ENCODE measurements at regions not wholly inside any gene's neighbourhood (a gene's known extent, or its start where the extent isn't known, plus 50 kb on each side); places are given as distances from the start of the nearest gene placed in this dataset.
A peak's percentile ranks its signal among the peaks of the same experiment; 100 is the strongest.

GRCh38 chrX:42106556-42106955, 183.2 kb upstream of the CASK start:
- TF ChIP-seq, protein P1, sequence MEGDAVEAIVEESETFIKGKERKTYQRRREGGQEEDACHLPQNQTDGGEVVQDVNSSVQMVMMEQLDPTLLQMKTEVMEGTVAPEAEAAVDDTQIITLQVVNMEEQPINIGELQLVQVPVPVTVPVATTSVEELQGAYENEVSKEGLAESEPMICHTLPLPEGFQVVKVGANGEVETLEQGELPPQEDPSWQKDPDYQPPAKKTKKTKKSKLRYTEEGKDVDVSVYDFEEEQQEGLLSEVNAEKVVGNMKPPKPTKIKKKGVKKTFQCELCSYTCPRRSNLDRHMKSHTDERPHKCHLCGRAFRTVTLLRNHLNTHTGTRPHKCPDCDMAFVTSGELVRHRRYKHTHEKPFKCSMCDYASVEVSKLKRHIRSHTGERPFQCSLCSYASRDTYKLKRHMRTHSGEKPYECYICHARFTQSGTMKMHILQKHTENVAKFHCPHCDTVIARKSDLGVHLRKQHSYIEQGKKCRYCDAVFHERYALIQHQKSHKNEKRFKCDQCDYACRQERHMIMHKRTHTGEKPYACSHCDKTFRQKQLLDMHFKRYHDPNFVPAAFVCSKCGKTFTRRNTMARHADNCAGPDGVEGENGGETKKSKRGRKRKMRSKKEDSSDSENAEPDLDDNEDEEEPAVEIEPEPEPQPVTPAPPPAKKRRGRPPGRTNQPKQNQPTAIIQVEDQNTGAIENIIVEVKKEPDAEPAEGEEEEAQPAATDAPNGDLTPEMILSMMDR (IDR thresholded peaks at IDR 0.05; ENCODE audit: control insufficient read depth, insufficient read depth, low read depth, low read length, missing control alignments): no peak
- no peak overlapping the region for H3K4me3 ChIP-seq (ENCODE audit: control insufficient read depth, low read depth, low read length)

DNA sequence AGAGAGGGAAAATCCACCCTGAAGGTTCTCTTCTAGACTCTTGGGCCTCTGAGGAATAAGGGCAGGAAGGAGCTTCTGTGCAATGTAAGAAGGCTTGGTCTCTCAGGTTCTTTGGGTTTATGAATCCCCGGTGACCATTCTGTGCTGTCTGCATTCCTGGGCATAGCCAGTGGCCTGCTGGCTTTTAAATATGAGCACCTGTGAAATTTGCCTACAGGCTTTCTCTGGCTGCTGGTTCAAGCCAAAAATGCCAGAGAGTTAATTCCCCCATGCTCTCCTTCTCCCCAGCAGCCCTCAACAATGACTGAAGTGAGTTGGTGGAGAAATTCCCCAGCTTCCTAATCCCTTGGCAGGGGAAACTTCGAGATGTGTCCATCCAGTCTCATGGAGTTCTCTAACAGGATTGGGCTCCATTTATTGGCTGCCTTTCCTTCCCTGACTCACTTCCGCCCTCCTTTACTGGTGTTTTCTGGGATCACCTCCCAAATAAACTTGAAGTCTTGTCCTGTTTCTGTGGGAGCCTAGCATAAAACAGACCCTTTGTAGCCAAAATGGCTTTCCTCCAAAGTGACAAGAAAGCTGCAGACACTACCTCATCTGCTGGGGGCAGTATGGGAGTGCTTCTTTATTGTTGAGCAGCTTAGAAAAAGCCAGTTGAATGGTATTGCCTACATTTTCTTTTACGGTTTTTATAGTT, 179.4 kb upstream of the CASK start:
- DNase-seq (ENCODE audit: low read depth): no peak
- TF ChIP-seq, protein P1 (IDR thresholded peaks at IDR 0.05; ENCODE audit: control insufficient read depth, insufficient read depth, low read depth, low read length, missing control alignments): no peak
- no peak overlapping the region for H3K4me3 ChIP-seq (ENCODE audit: control insufficient read depth, low read depth, low read length)

More at GRCh38 chrX:42106556-42106955, 183.2 kb upstream of the CASK start:
- no peak for DNase-seq (ENCODE audit: low read depth)

GRCh38 chrX:42098900-42099299, 175.5 kb upstream of the CASK start:
- H3K4me3 ChIP-seq (ENCODE audit: control insufficient read depth, low read depth, low read length): no peak overlapping the region
- no peak for DNase-seq (ENCODE audit: low read depth)
- TF ChIP-seq, protein P1 (IDR thresholded peaks at IDR 0.05; ENCODE audit: control insufficient read depth, insufficient read depth, low read depth, low read length, missing control alignments): no peak

GRCh38 chrX:42097486-42097885, 174.1 kb upstream of the CASK start:
- TF ChIP-seq, protein P1 (IDR thresholded peaks at IDR 0.05; ENCODE audit: control insufficient read depth, insufficient read depth, low read depth, low read length, missing control alignments): no peak
- no peak overlapping the region for H3K4me3 ChIP-seq (ENCODE audit: control insufficient read depth, low read depth, low read length)
- no peak for DNase-seq (ENCODE audit: low read depth)

DNA sequence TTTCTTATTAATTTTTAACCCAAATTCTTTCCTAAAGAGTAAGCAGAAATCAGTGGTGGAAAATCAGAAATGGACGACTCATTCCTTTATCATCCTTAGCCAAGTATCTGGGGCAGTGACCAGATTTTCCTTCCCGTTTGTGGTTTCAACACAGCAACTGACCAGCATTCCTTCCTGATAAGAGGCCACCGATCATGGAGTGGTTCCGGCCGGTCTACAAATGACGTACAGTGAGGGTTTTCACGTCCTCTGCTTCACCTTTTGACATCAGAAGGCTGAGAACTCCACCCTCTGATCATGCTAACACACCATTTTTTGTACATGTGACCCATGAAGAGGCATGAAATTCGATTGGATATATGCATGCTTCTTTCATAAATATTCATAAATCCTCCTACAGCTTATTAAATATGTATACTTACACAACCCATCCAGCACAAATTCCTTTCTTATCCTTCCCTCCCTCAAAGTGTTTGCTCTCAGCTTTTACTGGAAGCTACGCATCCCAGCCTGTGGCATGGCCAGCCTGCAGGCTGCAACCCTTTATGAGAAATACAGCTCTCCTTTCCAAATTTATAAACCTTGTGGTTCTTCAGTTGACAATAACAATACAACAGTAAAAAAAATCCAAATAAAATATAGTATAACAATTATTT, 173.0 kb upstream of the CASK start:
- H3K4me3 ChIP-seq (ENCODE audit: control insufficient read depth, low read depth, low read length): no peak overlapping the region
- DNase-seq (ENCODE audit: low read depth): peak; percentile 90
- TF ChIP-seq, protein P1 (IDR thresholded peaks at IDR 0.05; ENCODE audit: control insufficient read depth, insufficient read depth, low read depth, low read length, missing control alignments): no peak

GRCh38 chrX:42094218-42094617, 170.9 kb upstream of the CASK start:
- TF ChIP-seq, protein P1 (IDR thresholded peaks at IDR 0.05; ENCODE audit: control insufficient read depth, insufficient read depth, low read depth, low read length, missing control alignments): no peak
- DNase-seq (ENCODE audit: low read depth): no peak
- no peak overlapping the region for H3K4me3 ChIP-seq (ENCODE audit: control insufficient read depth, low read depth, low read length)

Measured in AG09309 (cell line).